GM12891 (cell line): ENCODE measurements at regions not wholly inside any gene's neighbourhood (a gene's known extent, or its start where the extent isn't known, plus 50 kb on each side); places are given as distances from the start of the nearest gene placed in this dataset.

Source experiments
- POLR2AphosphoS5 ChIP-seq: IDR thresholded peaks from 2 replicates; pipeline ENCODE4 v1.6.1; 2011; ENCODE audit warnings: low read depth, low read length, control low read depth
- TAF1 ChIP-seq: IDR thresholded peaks from 2 replicates; pipeline ENCODE4 v1.6.1; 2011; ENCODE audit warnings: low read depth, low read length, control low read depth

- TF ChIP-seq TAF1 (no peak), POLR2AphosphoS5 (no peak)
Measured at GRCh38 chr4:119743644-119744043, 115.0 kb upstream of the PDE5A start.
